GM19239 (cell line): ENCODE measurements at regions not wholly inside any gene's neighbourhood (a gene's known extent, or its start where the extent isn't known, plus 50 kb on each side); places are given as distances from the start of the nearest gene placed in this dataset.
"Not testable (repeated sequence)": the region's sequence is repeated elsewhere in the genome, so short reads cannot be mapped to it uniquely, and the experiment has no call there.

Source experiments
- DNase-seq: peaks from one replicate; pipeline ENCODE4 v3.0.0; 2011; ENCODE audit warnings: low spot score; ENCODE audit not compliant: insufficient read length
- FAIRE-seq: peaks from 2 replicates; lab custom pipeline; 2011; peaks lifted over from hg19 to GRCh38; lab: Jason Lieb, UNC

- DNase-seq, result no peak
- no peak for FAIRE-seq
Observed at GRCh38 chr15:53225781-53226180, 435.6 kb upstream of the ONECUT1 start.

- no peak for FAIRE-seq
Observed at GRCh38 chr15:53224371-53224770, 434.2 kb upstream of the ONECUT1 start.

GRCh38 chr15:53223815-53224214 is 433.7 kb upstream of the ONECUT1 start:
- FAIRE-seq (no peak), DNase-seq (no peak)

More at GRCh38 chr15:53224371-53224770, 434.2 kb upstream of the ONECUT1 start:
- DNase-seq, result no peak

GRCh38 chr15:53218666-53219580 is 428.8 kb upstream of the ONECUT1 start:
- FAIRE-seq (no peak), DNase-seq (no peak)

GRCh38 chr15:53216036-53216435 is 425.9 kb upstream of the ONECUT1 start:
- no peak for DNase-seq
- no peak for FAIRE-seq

- FAIRE-seq (no peak), DNase-seq (no peak)
Observed at GRCh38 chr15:53213336-53213735, 423.2 kb upstream of the ONECUT1 start.

GRCh38 chr15:53212785-53213184 is 422.6 kb upstream of the ONECUT1 start:
- no peak for DNase-seq

GRCh38 chr15:53210653-53211052 is 420.5 kb upstream of the ONECUT1 start:
- no peak for FAIRE-seq
- no peak for DNase-seq

More at GRCh38 chr15:53212785-53213184, 422.6 kb upstream of the ONECUT1 start:
- FAIRE-seq, result no peak

GRCh38 chr15:53209396-53210042 is 419.4 kb upstream of the ONECUT1 start:
- FAIRE-seq (no peak), DNase-seq (no peak)

GRCh38 chr15:53208751-53209150 is 418.6 kb upstream of the ONECUT1 start:
- FAIRE-seq (no peak), DNase-seq (no peak)

GRCh38 chr15:53203454-53203853 is 413.3 kb upstream of the ONECUT1 start:
- DNase-seq (no peak), FAIRE-seq (no peak)

- DNase-seq (no peak), FAIRE-seq (no peak)
Observed at GRCh38 chr15:53202876-53203275, 412.7 kb upstream of the ONECUT1 start.

- FAIRE-seq (no peak), DNase-seq (peak; percentile 21)
Observed at GRCh38 chr15:53197426-53197839, 407.3 kb upstream of the ONECUT1 start.

- no peak for FAIRE-seq
- no peak for DNase-seq
Observed at GRCh38 chr15:53196788-53197187, 406.7 kb upstream of the ONECUT1 start.

GRCh38 chr15:53196242-53196641 is 406.1 kb upstream of the ONECUT1 start:
- no peak for DNase-seq
- FAIRE-seq, result no peak

GRCh38 chr15:53193149-53193548 is 403.0 kb upstream of the ONECUT1 start:
- DNase-seq (no peak), FAIRE-seq (no peak)

GRCh38 chr15:53189860-53190259 is 399.7 kb upstream of the ONECUT1 start:
- DNase-seq (no peak), FAIRE-seq (no peak)

- DNase-seq, FAIRE-seq: not testable (repeated sequence)
Observed at GRCh38 chr15:53183449-53183848, 393.3 kb upstream of the ONECUT1 start.

- no peak for FAIRE-seq
Observed at GRCh38 chr15:53171571-53171970, 381.4 kb upstream of the ONECUT1 start.

GRCh38 chr15:53166684-53167201 is 376.6 kb upstream of the ONECUT1 start:
- DNase-seq (no peak), FAIRE-seq (no peak)

More at GRCh38 chr15:53171571-53171970, 381.4 kb upstream of the ONECUT1 start:
- DNase-seq, result no peak
